Fibroblast of lung (primary cell): ENCODE measurements at regions not wholly inside any gene's neighbourhood (a gene's known extent, or its start where the extent isn't known, plus 50 kb on each side); places are given as distances from the start of the nearest gene placed in this dataset.

Source experiments
- DNase-seq, 2 donors: peaks; one replicate each; pipeline versions ENCODE4 v3.0.0 to v3.0.0-alpha.2; 2010; ENCODE audit warnings: low read depth in 2 of 2
- H2AFZ ChIP-seq: 2 replicates; pipeline ENCODE4 v1.5.1; 2012; ENCODE audit warnings: low read length, control low read depth, inconsistent platforms
- H3K27ac ChIP-seq: 2 replicates; pipeline ENCODE4 v1.5.1; 2011; ENCODE audit warnings: low read length, control low read depth; ENCODE audit not compliant: insufficient read depth
- H3K27me3 ChIP-seq: 2 replicates; pipeline ENCODE4 v1.5.1; 2011; ENCODE audit warnings: mild to moderate bottlenecking, low read length; ENCODE audit not compliant: control insufficient read depth, insufficient read depth
- H3K36me3 ChIP-seq: 2 replicates; pipeline ENCODE4 v1.5.1; 2011; ENCODE audit warnings: low read length; ENCODE audit not compliant: control insufficient read depth, insufficient read depth
- H3K4me1 ChIP-seq: 2 replicates; pipeline ENCODE4 v1.5.1; 2011; ENCODE audit warnings: low read length; ENCODE audit not compliant: control insufficient read depth, insufficient read depth; ENCODE audit errors: extremely low read depth
- H3K4me2 ChIP-seq: 2 replicates; pipeline ENCODE4 v1.5.1; 2011; ENCODE audit warnings: low read length, control low read depth; ENCODE audit not compliant: insufficient read depth; ENCODE audit errors: extremely low read depth
- H3K4me3 ChIP-seq, 4 experiments: fragments of 200-600 bp in 1 of 4; sonication (generic) in 1 of 4; replicated peaks in 1 of 4; 2 replicates each; pipeline ENCODE4 v1.5.1; 2011 to 2016; ENCODE audit warnings: low read length in 4 of 4, low read depth in 3 of 4, mild to moderate bottlenecking in 3 of 4, control low read depth in 2 of 4, inconsistent platforms in 1 of 4, mixed read lengths in 1 of 4; ENCODE audit not compliant: insufficient read depth in 1 of 4; ENCODE audit errors: control extremely low read depth in 1 of 4
- H3K79me2 ChIP-seq: 2 replicates; pipeline ENCODE4 v1.5.1; 2012; ENCODE audit warnings: mild to moderate bottlenecking, low read length, inconsistent platforms; ENCODE audit not compliant: control insufficient read depth, insufficient read depth
- H3K9ac ChIP-seq: 2 replicates; pipeline ENCODE4 v1.5.1; 2011; ENCODE audit warnings: mild to moderate bottlenecking, low read length, control low read depth; ENCODE audit not compliant: insufficient read depth
- H3K9me3 ChIP-seq: 2 replicates; pipeline ENCODE4 v1.5.1; 2012; ENCODE audit warnings: low read depth, low read length; ENCODE audit not compliant: control insufficient read depth, insufficient read depth
- H4K20me1 ChIP-seq: 2 replicates; pipeline ENCODE4 v1.5.1; 2011; ENCODE audit warnings: low read length; ENCODE audit not compliant: control insufficient read depth, insufficient read depth; ENCODE audit errors: extremely low read depth
- CTCF ChIP-seq, 2 donors: IDR thresholded peaks in 1 of 2; conservative IDR thresholded peaks in 1 of 2; 1 replicate in 1 of 2; 2 replicates in 1 of 2; pipeline ENCODE4 v1.5.1; 2011 to 2012; ENCODE audit warnings: low read length in 2 of 2, control low read depth in 1 of 2, inconsistent platforms in 1 of 2, low read depth in 1 of 2, mild to moderate bottlenecking in 1 of 2
- EZH2 ChIP-seq: IDR thresholded peaks from 2 replicates; pipeline ENCODE4 v1.5.1; 2012; ENCODE audit warnings: low read length, control low read depth, mild to moderate bottlenecking; ENCODE audit errors: missing control alignments

- no peak overlapping the region for H3K27ac ChIP-seq
- no peaks in the 10 kb centered on the region for H3K36me3 ChIP-seq
- no peak for DNase-seq
- no peaks in the 10 kb centered on the region for H3K79me2 ChIP-seq
- H3K4me3 ChIP-seq = no peak overlapping the region
- TF ChIP-seq CTCF (conservative IDR thresholded peaks at IDR 0.05 in 1 of 2, IDR thresholded peaks at IDR 0.05 in 1 of 2; ENCODE audit: low read depth in 1 of 2, low read length in 2 of 2) = no peak
- no peak for TF ChIP-seq EZH2
- no peaks in the 10 kb centered on the region for H3K4me1 ChIP-seq
- no peak overlapping the region for H3K9ac ChIP-seq
- no peaks in the 10 kb centered on the region for H4K20me1 ChIP-seq
- no peak overlapping the region for H2AFZ ChIP-seq
- H3K9me3 ChIP-seq = no peaks in the 10 kb centered on the region
- H3K27me3 ChIP-seq = no peaks in the 10 kb centered on the region
- H3K4me2 ChIP-seq = no peak overlapping the region
Measured at GRCh38 chr3:66604481-66604880, 103.7 kb upstream of the LRIG1 start.

GRCh38 chr3:66606126-66606525 is 105.3 kb upstream of the LRIG1 start:
- H2AFZ ChIP-seq = no peak overlapping the region
- H3K27me3 ChIP-seq = no peaks in the 10 kb centered on the region
- no peaks in the 10 kb centered on the region for H3K4me1 ChIP-seq
- no peak overlapping the region for H3K9ac ChIP-seq
- H3K36me3 ChIP-seq = no peaks in the 10 kb centered on the region
- no peaks in the 10 kb centered on the region for H4K20me1 ChIP-seq
- no peak for DNase-seq
- no peak overlapping the region for H3K4me2 ChIP-seq
- H3K27ac ChIP-seq = no peak overlapping the region
- H3K79me2 ChIP-seq = no peaks in the 10 kb centered on the region
- H3K9me3 ChIP-seq = no peaks in the 10 kb centered on the region
- no peak overlapping the region for H3K4me3 ChIP-seq
- no peak for TF ChIP-seq EZH2
- TF ChIP-seq CTCF (conservative IDR thresholded peaks at IDR 0.05 in 1 of 2, IDR thresholded peaks at IDR 0.05 in 1 of 2; ENCODE audit: low read depth in 1 of 2, low read length in 2 of 2) = no peak

GRCh38 chr3:66606868-66607267 is 106.0 kb upstream of the LRIG1 start:
- H3K79me2 ChIP-seq = no peaks in the 10 kb centered on the region
- no peaks in the 10 kb centered on the region for H4K20me1 ChIP-seq
- no peaks in the 10 kb centered on the region for H3K27me3 ChIP-seq
- no peak overlapping the region for H3K4me3 ChIP-seq
- H3K4me2 ChIP-seq = no peak overlapping the region
- no peak for TF ChIP-seq EZH2
- TF ChIP-seq CTCF (conservative IDR thresholded peaks at IDR 0.05 in 1 of 2, IDR thresholded peaks at IDR 0.05 in 1 of 2; ENCODE audit: low read depth in 1 of 2, low read length in 2 of 2) = no peak
- no peak overlapping the region for H3K27ac ChIP-seq
- H3K4me1 ChIP-seq = no peaks in the 10 kb centered on the region
- H3K9me3 ChIP-seq = no peaks in the 10 kb centered on the region
- no peak overlapping the region for H2AFZ ChIP-seq
- DNase-seq = no peak
- H3K36me3 ChIP-seq = no peaks in the 10 kb centered on the region
- H3K9ac ChIP-seq = no peak overlapping the region
